Transverse colon (tissue), 4 donors: ENCODE measurements at regions not wholly inside any gene's neighbourhood (a gene's known extent, or its start where the extent isn't known, plus 50 kb on each side); places are given as distances from the start of the nearest gene placed in this dataset.
"Not testable (repeated sequence)": the region's sequence is repeated elsewhere in the genome, so short reads cannot be mapped to it uniquely, and the experiment has no call there.

Experiments used
- DNase-seq: peaks from one replicate; pipeline ENCODE4 v3.0.0-alpha.2; 2019
- H3K27ac ChIP-seq, 4 donors: fragments of 200-600 bp; sonication (generic); 2 replicates each; pipeline ENCODE4 v1.5.1; 2016 to 2018; ENCODE audit warnings: inconsistent platforms in 4 of 4
- H3K27me3 ChIP-seq: fragments of 200-600 bp; sonication (generic); 2 replicates; pipeline ENCODE4 v1.5.1; 2017; ENCODE audit warnings: inconsistent platforms
- H3K36me3 ChIP-seq, 4 donors: fragments of 200-600 bp; sonication (generic); 2 replicates each; pipeline ENCODE4 v1.5.1; 2017 to 2019; ENCODE audit warnings: inconsistent platforms in 4 of 4
- H3K4me1 ChIP-seq, 4 donors: fragments of 200-600 bp; sonication (generic); 2 replicates each; pipeline ENCODE4 v1.5.1; 2017 to 2020; ENCODE audit warnings: inconsistent platforms in 4 of 4
- H3K4me3 ChIP-seq, 4 donors: fragments of 200-600 bp; sonication (generic); 1 replicate in 1 of 4; 2 replicates in 3 of 4; pipeline versions ENCODE4 v1.5.1 to v1.6.1; 2017 to 2019; ENCODE audit warnings: inconsistent platforms in 4 of 4
- H3K9me3 ChIP-seq, 2 donors: fragments of 200-600 bp; sonication (generic); 2 replicates each; pipeline ENCODE4 v1.5.1; 2017 to 2019; ENCODE audit warnings: inconsistent platforms in 2 of 2
- EP300 ChIP-seq: sonication (generic); formaldehyde crosslinking; IDR thresholded peaks from one replicate; pipeline ENCODE4 v1.6.1; 2017; ENCODE audit warnings: antibody characterized with exemption, low read depth
- POLR2A ChIP-seq: fragments of 450-650 bp; IDR thresholded peaks from one replicate; pipeline ENCODE4 v1.6.1; 2016; ENCODE audit warnings: antibody characterized with exemption, mild to moderate bottlenecking, moderate library complexity
- POLR2AphosphoS5 ChIP-seq, 3 donors: sonication (generic); formaldehyde crosslinking; IDR thresholded peaks; one replicate each; pipeline ENCODE4 v1.6.1; 2016; ENCODE audit warnings: antibody characterized with exemption in 3 of 3
- WGBS, 2 donors: methylation state at CpG; one replicate each; pipeline ENCODE4 v1.1.5; 2018; ENCODE audit warnings: low coverage in 1 of 2; 5-methylcytosine and 5-hydroxymethylcytosine counted together
- in situ Hi-C, 4 donors: fragments of 200-750 bp; cut with MboI; loops; one replicate each; pipeline versions ENCODE4 v1.15.0 to v1.15.1; 2017; ENCODE audit warnings: low sequenced_read_pairs in 3 of 4, low pct_ligation_motif_present in 1 of 4, low pct_unique_long_range_greater_than_20kb in 1 of 4
- intact Hi-C: fragments of 100-400 bp; cut with DNase I; formaldehyde crosslinking; loops from one replicate; pipeline ENCODE4 v1.15.1; 2023; ENCODE audit warnings: low total_unique reads
- TF ChIP-seq, protein P1 (sequence below), 5 experiments: fragments of 200-600 bp in 3 of 5; fragments of 450-650 bp in 2 of 5; sonication (generic) in 3 of 5; IDR thresholded peaks; 1 replicate in 2 of 5; 2 replicates in 3 of 5; pipeline ENCODE4 v1.5.1; 2016 to 2017; ENCODE audit warnings: antibody characterized with exemption in 5 of 5, inconsistent platforms in 3 of 5, mild to moderate bottlenecking in 2 of 5, moderate library complexity in 1 of 5

DNA sequence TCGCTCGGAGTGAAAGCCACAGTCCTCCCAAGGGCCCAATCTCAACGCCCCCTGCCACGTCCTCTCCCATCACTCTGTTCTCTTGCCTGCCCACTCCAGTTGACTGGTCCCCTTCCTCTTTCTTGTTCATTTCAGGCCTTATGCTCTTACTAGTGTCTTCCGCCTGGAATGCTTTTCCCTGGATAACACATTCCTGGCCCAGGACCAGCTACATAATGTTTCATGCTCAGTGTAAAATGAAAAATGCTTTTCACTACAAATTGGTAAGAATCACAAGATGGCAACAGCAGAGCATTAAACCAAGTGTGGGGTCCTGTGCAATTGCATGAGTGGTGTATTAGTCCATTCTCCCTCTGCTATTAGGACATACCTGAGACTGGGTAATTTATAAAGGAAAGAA is 417.2 kb upstream of the KLHL29 start:
- Histone ChIP-seq H3K27ac (no peak overlapping the region), H3K9me3 (no peaks in the 10 kb centered on the region), H3K36me3 (no peaks in the 10 kb centered on the region), H3K27me3 (no peaks in the 10 kb centered on the region), H3K4me3 (no peak overlapping the region), H3K4me1 (no peaks in the 10 kb centered on the region)
- 88 to 90% methylated on average over 5 of the region's 5 CpGs for WGBS, 2 donors
- TF ChIP-seq POLR2A: no peak
- TF ChIP-seq, protein P1, sequence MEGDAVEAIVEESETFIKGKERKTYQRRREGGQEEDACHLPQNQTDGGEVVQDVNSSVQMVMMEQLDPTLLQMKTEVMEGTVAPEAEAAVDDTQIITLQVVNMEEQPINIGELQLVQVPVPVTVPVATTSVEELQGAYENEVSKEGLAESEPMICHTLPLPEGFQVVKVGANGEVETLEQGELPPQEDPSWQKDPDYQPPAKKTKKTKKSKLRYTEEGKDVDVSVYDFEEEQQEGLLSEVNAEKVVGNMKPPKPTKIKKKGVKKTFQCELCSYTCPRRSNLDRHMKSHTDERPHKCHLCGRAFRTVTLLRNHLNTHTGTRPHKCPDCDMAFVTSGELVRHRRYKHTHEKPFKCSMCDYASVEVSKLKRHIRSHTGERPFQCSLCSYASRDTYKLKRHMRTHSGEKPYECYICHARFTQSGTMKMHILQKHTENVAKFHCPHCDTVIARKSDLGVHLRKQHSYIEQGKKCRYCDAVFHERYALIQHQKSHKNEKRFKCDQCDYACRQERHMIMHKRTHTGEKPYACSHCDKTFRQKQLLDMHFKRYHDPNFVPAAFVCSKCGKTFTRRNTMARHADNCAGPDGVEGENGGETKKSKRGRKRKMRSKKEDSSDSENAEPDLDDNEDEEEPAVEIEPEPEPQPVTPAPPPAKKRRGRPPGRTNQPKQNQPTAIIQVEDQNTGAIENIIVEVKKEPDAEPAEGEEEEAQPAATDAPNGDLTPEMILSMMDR (IDR thresholded peaks at IDR 0.05): no peak
- no peak for TF ChIP-seq POLR2AphosphoS5 (IDR thresholded peaks at IDR 0.05)
- TF ChIP-seq EP300: no peak
- in situ Hi-C loops: no loop called here
- no peak for DNase-seq
- intact Hi-C loops: no loop called here

DNA sequence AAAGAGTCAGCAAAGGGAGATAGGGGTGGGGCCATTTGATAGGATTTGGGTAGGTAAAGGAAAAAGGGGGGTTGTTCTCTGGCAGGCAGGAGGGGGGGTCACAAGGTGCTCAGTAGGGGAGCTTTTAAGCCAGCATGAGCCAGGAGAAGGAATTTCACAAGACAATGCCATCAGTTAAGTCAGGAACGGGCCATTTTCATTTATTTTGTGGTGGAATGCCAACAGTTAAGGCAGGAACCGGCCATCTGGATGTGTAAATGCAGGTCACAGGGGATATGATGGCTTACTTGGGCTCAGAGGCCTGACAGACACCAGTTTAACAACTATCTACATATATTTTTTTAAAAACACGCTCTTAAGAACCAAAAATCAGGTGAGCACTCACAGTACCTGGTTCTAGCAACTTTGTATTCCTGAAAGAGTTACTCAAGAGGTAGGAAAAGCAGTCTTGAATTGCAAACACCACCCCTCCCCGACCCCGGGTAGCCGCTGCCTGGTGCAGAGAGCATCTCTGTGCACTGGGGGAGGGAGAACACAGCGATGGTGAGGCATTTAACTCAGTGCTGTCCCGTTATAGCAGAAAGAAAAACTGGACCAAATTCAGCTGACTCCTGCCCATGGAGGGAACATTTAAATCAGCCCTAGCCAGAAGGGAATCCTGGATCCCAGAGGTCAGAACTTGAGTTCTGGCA is 414.5 kb upstream of the KLHL29 start:
- 60 to 68% methylated on average over 1 to 8 of the region's 8 CpGs for WGBS, 2 donors
- no peak for DNase-seq
- in situ Hi-C loops: no loop called here

GRCh38 chr2:22970991-22971390 is 414.0 kb upstream of the KLHL29 start:
- Histone ChIP-seq H3K36me3 (no peaks in the 10 kb centered on the region), H3K27ac (no peak overlapping the region), H3K27me3 (no peaks in the 10 kb centered on the region), H3K4me3 (no peak overlapping the region), H3K9me3 (no peaks in the 10 kb centered on the region), H3K4me1 (no peaks in the 10 kb centered on the region)
- intact Hi-C loops: no loop called here
- no peak for DNase-seq
- in situ Hi-C loops: no loop called here
- 78% methylated on average over 2 of the region's 2 CpGs; no CpG with 5 or more reads in 1 of the 2 donors for WGBS, 2 donors
- TF ChIP-seq, protein P1 (IDR thresholded peaks at IDR 0.05): no peak
- TF ChIP-seq EP300: no peak
- no peak for TF ChIP-seq POLR2A
- no peak for TF ChIP-seq POLR2AphosphoS5 (IDR thresholded peaks at IDR 0.05)

More for the DNA sequence above, 414.5 kb upstream of the KLHL29 start:
- Histone ChIP-seq H3K4me3 (no peak overlapping the region), H3K36me3 (no peaks in the 10 kb centered on the region), H3K27ac (no peak overlapping the region), H3K4me1 (no peaks in the 10 kb centered on the region), H3K27me3 (no peaks in the 10 kb centered on the region), H3K9me3 (no peaks in the 10 kb centered on the region)
- no peak for TF ChIP-seq EP300
- TF ChIP-seq POLR2AphosphoS5 (IDR thresholded peaks at IDR 0.05): no peak
- TF ChIP-seq POLR2A: no peak
- TF ChIP-seq, protein P1 (IDR thresholded peaks at IDR 0.05): no peak
- intact Hi-C loops: no loop called here

DNA sequence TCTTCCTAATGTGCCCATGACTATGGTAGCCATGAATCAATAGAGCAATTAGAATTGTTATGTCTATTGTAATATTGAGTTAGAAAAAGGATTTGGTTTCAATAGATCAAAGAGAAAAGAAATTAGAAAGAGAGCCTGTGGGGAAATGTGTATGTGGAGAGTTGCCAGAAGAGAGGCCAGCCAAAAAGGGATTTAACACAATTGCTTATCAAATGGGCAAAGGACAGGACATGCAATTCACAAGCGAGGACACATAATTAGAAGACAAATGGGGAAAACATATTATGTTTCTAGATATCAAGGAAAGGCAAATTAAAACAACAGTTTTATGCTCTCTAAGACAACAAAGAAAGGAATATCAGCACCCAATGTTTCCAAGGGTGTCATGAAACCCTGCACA is 403.2 kb upstream of the KLHL29 start:
- Histone ChIP-seq H3K9me3 (no peaks in the 10 kb centered on the region), H3K4me3 (no peak overlapping the region), H3K27ac (no peak overlapping the region), H3K4me1 (no peaks in the 10 kb centered on the region), H3K36me3 (no peaks in the 10 kb centered on the region), H3K27me3 (no peaks in the 10 kb centered on the region)
- in situ Hi-C loops: no loop called here
- no peak for DNase-seq
- intact Hi-C loops: no loop called here
- 56 to 69% methylated on average over 1 of the region's 1 CpG for WGBS, 2 donors
- TF ChIP-seq, protein P1 (IDR thresholded peaks at IDR 0.05): no peak
- no peak for TF ChIP-seq EP300
- no peak for TF ChIP-seq POLR2A

DNA sequence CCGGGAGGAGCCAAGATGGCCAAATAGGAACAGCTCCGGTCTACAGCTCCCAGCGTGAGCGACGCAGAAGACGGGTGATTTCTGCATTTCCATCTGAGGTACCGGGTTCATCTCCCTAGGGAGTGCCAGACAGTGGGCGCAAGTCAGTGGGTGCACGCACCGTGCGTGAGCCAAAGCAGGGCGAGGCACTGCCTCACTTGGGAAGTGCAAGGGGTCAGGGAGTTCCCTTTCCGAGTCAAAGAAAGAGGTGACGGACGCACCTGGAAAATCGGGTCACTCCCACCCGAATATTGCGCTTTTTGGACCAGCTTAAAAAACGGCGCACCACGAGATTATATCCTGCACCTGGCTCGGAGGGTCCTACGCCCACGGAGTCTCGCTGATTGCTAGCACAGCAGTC is 400.8 kb upstream of the KLHL29 start:
- H3K4me3 ChIP-seq, H3K27ac ChIP-seq, in situ Hi-C loops, H3K9me3 ChIP-seq, DNase-seq, intact Hi-C loops, H3K4me1 ChIP-seq, H3K36me3 ChIP-seq, H3K27me3 ChIP-seq: not testable (repeated sequence)
- 98 to 100% methylated on average over 1 to 23 of the region's 25 CpGs for WGBS, 2 donors
